Stimulated activated CD8-positive, alpha-beta memory T cell treated with anti-CD3 and anti-CD28 coated beads, Interleukin-15, amount 100 ng/mL, for 48 hours (primary cell): ENCODE measurements at regions not wholly inside any gene's neighbourhood (a gene's known extent, or its start where the extent isn't known, plus 50 kb on each side); places are given as distances from the start of the nearest gene placed in this dataset.
A peak's percentile ranks its signal among the peaks of the same experiment; 100 is the strongest.

Experiments used
- DNase-seq, 2 donors: peaks; one replicate each; pipeline ENCODE4 v3.0.0-alpha.2; 2020; ENCODE audit warnings: low read depth in 2 of 2

GRCh38 chr6:105494688-105495087 lies 91.8 kb upstream of the PREP start:
- no peak for DNase-seq

DNA sequence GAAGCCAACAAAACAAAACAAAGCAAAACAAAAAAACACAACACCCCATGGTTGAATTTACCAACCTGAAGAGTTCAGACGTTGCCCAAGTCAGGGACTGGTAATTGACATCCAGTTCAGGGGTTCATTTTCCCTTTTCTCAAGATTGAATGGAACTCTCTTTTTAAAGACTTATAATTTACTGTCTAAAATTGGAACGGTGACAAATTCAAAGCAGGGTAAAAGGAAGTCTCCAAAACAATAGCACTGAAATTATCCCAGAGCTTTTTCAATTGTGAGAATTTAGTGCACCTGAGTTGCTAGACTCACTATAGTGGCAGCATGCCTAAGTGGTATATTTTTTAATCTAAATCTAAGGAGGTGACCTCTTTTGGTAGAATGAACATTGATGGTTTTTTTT lies 90.9 kb upstream of the PREP start:
- DNase-seq, result no peak

DNA sequence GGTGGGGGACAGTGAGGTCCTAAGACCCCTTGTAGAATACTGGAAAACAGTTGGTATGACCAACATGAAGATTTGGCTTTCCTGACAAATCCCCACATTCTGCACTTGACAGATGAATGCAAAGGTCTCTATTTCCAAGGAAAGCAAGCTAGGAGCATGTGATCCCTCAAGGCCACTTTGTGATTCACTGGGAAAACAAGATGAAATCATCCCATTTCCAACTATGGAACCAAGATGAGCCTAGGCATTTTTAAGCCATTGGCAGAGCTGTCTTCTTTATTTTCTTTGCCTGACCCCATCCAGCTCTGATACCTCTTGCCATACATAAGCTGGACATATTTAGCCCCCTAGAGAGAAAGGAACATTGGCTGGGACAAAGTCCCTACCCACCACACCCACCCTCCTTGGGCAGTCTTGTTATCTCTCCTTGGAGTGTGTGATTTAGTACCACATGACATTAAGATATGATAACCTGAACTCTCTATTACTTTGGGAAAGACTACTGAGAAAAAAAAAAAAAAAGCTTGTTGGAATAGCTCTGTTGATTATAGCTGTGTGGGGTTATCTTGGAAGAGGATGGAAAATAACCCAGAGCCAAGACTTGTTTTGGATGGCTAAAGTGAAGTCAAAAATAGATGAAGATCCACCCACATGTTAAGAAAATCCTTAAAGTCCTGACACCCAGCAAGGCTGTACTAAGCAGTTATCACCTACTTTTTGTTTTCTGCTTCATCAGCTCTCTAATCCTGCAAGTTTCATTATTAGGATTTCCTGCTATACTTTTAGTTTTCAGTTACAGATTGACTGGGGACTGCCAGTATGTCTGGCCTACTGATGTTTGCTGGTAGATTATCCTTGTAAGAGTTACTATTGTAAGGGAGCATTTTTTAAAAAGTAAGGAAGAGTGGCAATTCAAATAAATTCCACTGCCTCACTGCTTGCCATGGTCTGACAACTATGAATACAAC lies 90.1 kb upstream of the PREP start:
- no peak for DNase-seq

DNA sequence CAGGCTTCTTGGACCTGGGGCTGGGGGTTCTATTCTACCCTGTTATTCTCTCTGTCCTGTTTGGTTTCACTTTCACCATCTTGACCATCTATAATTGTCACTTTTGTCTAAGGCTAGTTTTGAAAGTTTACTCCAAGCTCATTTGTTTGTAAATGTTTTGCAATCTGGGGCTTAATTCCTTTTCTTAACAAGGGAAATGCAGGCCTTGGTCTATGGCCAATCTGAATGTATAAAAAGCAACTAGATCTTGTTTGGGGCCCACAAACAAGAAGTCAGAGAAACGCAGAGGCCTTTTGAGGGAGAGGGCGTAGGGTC lies 86.3 kb upstream of the PREP start:
- DNase-seq, result no peak

DNA sequence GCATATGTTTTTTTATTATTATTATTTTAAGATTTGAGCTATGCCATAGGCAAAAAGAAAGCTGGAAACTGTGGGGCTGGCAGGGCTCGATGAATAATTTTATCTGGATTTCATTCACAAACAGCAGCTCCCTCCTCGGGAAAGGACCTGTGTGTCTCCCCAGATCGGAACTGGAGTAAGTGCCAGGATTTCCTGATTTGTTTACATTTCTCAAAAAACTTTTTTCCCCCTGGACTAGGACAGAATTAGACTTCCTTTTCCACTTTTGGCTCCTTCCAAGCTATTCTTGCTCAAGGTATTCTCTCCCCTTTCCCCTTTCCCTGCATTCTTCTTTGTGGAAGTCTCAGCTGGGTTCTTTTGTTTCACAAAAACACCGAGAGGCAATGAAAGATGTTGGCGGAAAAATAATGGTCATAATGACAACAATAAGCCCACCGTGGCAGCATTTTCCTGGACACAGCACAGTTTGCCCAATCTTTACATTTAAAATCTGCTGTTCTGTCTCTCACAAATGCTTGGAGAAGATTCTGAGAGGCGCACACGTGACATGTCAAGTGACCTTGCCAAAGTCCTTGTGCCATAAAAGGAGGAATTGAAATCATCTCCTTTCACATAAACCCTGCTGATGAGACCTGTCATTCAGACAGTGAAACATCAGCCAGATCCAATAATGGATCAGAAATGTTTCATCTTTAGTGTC lies 85.8 kb upstream of the PREP start:
- DNase-seq, result no peak

DNA sequence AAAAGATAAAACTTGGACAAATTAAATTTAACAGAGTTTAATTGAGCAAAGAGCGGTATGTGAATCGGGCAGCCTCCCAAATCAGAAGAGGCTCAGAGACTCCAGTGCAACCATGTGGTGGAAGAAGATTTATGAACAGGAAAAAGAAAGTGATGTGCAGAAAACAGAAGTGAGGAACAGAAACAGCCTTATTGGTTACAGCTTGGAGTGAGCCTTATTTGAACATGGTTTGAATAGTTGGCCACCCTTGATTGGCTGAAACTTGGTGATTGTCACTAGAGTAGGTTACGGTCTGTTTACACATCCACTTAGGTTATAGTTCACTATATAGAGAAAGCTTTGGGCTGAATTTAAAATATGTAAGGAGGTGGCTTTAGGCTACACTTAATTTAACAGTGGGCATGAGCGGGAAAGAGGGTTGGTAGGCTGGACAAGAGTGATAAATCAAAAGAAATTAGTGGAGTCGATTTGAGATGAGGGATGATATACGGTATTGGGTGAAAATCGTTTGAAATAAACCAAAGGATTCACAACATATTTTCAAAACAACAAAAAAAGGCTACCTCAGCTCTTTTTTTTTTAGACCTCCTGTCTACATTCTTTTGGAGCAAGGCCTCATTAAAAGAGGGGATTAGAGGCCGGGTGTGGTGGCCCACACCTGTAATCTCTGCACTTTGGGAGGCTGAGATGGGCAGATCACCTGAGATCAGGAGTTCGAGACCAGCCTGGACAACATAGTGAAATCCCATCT lies 84.3 kb upstream of the PREP start:
- DNase-seq, result no peak

GRCh38 chr6:105485456-105485855 lies 82.6 kb upstream of the PREP start:
- no peak for DNase-seq

GRCh38 chr6:105484238-105485161 lies 81.6 kb upstream of the PREP start:
- no peak for DNase-seq

GRCh38 chr6:105483492-105483891 lies 80.6 kb upstream of the PREP start:
- no peak for DNase-seq

- no peak for DNase-seq
Observed at GRCh38 chr6:105482921-105483320, 80.0 kb upstream of the PREP start.

DNA sequence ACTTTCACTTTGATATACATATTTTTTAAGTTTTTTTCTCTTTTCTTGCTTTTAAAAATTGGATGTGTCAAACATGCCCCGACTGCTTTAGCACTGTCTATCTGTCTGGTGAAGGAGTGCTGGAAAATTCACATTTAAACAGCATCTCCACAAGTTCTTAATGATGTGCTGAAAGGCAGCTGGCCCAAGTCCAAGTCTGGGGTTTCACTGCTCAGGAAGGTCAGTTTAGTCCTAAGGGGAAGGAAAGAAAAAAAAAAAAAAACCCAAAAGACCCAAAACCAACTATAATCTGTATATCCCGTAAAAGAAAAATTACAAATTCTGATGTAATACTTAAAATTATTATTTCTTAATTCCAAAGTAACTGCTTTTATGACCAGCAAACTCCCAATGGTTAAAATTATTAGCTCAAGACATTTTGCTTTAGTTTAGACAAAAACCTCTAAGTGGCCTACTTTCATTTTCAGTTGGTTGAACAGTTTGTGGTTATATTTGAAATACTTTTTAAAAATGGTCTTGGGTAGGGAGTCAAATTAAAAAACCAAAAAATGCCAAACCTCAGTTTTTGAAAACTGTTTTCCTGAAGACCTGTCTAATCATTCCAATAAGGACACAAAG lies 79.5 kb upstream of the PREP start:
- DNase-seq, result no peak

DNA sequence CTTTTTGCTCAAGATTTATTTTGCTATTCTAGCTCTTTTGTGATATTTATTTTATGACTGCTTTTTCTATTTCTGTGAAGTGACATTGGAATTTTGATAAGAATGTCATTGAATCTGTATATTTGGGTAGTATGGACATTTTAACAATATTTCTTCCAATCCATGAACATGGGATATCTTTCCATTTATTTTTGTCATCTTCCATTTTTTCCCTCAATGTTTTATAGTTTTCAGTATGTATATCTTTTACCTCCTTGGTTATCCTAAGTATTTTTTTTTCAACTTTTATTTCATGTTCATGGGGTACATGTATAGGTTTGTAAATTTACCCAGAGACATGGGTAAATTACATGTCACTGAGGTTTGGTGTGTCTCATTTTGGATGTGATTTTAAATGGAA lies 74.1 kb upstream of the PREP start:
- DNase-seq, result no peak

DNA sequence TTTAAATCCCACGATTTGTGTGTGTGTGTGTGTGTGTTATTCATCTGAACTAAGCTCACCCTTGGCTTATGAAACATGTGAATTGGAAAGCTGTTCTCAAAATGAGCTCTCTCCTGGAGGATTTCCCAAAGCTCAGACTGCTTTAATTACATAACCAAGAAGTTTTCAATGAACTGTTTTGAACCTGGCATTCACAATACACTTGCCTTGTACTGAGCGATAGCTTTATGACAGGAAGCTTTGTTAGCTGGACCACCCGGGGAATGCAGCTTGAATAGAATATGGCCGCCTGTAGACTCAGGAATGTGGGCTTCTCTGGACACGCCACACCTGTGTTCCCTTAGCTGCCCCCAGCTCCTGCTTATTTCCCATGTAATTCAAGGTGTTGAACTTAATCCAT lies 71.4 kb upstream of the PREP start:
- no peak for DNase-seq

- no peak for DNase-seq
Observed at GRCh38 chr6:105469946-105470345, 67.1 kb upstream of the PREP start.

DNA sequence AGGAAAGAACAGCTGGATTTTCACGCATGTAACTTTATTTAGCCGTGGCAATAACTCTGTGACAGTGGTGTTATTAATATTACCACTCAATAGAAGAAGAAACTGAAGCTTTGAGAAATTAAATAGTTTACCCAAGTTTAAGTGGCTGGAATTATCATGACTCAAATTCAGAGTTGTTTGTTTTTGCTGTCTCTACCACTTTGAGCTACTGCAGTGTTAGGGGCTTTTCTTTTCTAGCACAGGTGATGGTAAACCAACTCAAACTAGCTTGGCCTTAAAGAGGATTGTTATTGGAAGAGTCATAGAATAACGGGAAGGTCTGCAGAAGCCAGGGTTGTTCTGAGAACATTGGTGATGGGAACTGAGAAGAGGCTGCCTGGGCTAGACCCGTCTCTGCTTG lies 66.0 kb upstream of the PREP start:
- DNase-seq, result no peak

DNA sequence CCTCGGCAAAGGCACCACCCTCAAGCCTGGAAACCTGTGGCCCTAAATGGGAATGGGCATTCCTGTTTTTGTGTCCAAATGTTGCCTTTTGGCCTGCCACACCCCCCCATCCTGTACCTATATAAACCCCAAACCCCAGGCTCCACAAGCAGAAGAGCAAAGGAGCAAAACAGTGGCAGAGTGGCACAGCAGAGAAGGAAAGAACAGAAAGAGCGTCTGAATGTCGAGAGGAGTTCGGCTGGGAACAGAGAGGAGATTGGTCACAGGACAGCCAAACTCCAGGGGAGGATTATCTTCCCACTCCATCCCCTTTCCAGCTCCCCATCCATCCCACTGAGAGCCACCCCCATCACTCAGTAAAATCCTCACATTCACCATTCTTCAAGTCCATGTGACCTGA lies 58.0 kb upstream of the PREP start:
- no peak for DNase-seq

- DNase-seq, result no peak
Observed at GRCh38 chr6:105459864-105460263, 57.0 kb upstream of the PREP start.

- DNase-seq, result peak in 1 of 2 donors; percentile 11
Observed at GRCh38 chr6:105459049-105459448, 56.2 kb upstream of the PREP start.

GRCh38 chr6:105458551-105458950 lies 55.7 kb upstream of the PREP start:
- no peak for DNase-seq

GRCh38 chr6:105458084-105458483 lies 55.2 kb upstream of the PREP start:
- DNase-seq, result no peak

DNA sequence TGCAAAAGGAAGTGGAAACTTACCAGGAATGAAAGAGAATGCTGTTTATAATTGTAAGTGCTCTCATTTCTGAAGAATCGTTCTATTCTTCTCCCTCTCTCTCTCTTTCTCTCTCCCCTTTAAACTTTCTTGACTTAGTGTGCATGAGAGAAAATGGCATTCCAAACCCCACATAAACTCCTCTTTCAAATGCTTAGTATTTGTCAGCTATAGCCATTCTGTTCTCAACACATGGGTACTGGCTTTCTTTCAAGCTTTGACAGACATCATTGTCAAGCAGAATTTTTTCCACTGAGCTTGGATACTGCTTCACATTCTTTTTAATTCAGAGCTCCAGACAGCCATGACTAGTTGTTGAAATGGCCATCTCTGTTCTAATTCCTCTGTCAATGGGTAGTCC lies 51.1 kb upstream of the PREP start:
- DNase-seq, result no peak
